ENCODE measurements at regions not wholly inside any gene's neighbourhood (a gene's known extent, or its start where the extent isn't known, plus 50 kb on each side); places are given as distances from the start of the nearest gene placed in this dataset.

DNA sequence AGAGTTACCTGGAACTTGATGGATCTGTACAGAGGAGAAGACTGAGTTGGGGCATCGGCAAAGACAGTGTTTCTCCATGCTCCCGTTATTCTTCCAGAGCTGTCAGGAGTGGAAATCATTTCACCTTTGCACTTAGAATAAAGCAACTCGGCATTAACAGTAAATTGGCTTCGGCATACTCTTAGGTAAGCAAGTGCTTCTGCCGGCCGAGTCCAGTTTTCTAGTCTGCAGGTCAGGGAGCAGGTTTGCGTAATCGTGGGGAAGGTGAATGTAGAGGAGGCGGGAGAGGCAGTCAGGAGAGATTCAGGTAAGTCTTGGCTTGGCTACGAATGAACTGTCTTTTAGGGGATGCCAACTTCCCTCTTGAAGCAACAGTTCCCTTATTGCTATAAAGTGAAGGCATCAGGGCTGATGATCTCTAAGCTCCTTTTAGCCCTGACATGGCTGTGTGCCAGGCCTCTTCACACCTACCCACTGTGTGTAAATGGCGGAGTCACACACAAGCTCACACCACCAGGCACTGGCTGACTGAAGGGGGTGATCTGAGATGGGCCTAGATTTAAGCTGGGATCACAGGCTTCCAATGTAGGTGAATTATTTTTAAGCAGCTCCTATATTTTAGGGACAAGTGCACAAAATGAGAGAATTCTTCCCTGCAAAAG, 127.1 kb downstream of the GATA3 start:
- TF ChIP-seq, protein P1, sequence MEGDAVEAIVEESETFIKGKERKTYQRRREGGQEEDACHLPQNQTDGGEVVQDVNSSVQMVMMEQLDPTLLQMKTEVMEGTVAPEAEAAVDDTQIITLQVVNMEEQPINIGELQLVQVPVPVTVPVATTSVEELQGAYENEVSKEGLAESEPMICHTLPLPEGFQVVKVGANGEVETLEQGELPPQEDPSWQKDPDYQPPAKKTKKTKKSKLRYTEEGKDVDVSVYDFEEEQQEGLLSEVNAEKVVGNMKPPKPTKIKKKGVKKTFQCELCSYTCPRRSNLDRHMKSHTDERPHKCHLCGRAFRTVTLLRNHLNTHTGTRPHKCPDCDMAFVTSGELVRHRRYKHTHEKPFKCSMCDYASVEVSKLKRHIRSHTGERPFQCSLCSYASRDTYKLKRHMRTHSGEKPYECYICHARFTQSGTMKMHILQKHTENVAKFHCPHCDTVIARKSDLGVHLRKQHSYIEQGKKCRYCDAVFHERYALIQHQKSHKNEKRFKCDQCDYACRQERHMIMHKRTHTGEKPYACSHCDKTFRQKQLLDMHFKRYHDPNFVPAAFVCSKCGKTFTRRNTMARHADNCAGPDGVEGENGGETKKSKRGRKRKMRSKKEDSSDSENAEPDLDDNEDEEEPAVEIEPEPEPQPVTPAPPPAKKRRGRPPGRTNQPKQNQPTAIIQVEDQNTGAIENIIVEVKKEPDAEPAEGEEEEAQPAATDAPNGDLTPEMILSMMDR (IDR thresholded peaks at IDR 0.05): no peak
- TF ChIP-seq POLR2A (IDR thresholded peaks at IDR 0.05) (no peak), EP300 (IDR thresholded peaks at IDR 0.05) (no peak)
